Activated CD8-positive, alpha-beta memory T cell treated with anti-CD3 and anti-CD28 coated beads, Interleukin-2, amount 50 U/mL, for 4 hours (primary cell): ENCODE measurements at regions not wholly inside any gene's neighbourhood (a gene's known extent, or its start where the extent isn't known, plus 50 kb on each side); places are given as distances from the start of the nearest gene placed in this dataset.
"Not testable (repeated sequence)": the region's sequence is repeated elsewhere in the genome, so short reads cannot be mapped to it uniquely, and the experiment has no call there.

Experiments used
- DNase-seq: peaks from one replicate; pipeline ENCODE4 v3.0.0-alpha.2; 2020

DNA sequence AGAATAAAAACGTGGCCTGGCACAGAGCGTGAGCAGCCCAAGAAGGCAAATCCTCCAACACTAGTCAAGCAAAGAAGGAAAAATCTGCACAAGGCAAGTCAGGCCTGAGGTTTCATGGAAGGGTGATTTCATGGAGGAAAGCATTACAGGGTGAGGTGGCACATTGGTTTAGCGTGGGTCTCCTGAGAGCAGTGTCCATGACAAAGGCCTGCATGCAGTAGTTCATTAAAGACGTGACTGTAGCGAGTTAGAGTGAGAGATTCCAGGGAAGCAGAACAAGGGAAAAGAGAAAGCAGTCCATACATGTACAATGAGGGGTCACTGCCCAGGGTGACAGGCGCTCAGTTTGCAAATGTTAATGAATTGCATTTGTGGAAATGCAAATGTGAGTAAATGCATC is 285.0 kb upstream of the ERCC4 start:
- DNase-seq = no peak

DNA sequence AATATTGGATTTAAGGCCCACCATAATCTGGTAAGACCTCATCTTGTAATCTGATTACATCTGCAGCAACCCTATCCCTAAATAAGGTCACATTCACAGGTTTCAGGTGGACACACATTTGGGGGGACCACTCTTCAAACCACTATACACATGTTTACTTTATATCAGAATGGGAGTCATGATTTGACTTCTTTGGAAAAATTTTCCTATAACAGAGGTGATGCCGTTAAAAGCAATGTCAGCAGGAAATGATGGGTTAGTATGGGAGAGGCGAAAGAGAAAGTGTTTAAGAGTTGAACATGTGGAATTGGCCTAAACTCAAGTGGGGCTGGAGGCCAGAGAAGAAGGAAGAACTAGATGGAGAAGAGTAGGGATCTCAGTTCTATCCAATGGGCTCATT is 281.7 kb upstream of the ERCC4 start:
- DNase-seq = no peak

DNA sequence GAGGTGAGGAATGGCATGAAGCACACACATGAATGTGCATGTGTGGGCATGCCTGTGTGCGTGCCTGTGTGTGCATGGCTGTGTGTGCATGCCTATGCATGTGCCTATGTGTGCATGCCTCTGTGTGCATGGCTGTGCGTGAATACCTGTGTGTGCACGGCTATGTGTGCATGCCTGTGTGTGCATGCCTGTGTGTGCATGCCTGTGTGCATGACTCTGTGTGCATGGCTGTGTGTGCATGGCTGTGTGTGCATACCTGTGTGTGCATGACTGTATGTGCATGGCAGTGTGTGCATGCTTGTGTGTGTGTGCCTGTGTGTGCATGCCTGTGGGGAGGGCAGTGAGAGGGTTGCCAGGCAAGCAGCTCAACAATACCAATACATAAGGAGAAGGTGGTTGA is 276.5 kb upstream of the ERCC4 start:
- DNase-seq = no peak

DNA sequence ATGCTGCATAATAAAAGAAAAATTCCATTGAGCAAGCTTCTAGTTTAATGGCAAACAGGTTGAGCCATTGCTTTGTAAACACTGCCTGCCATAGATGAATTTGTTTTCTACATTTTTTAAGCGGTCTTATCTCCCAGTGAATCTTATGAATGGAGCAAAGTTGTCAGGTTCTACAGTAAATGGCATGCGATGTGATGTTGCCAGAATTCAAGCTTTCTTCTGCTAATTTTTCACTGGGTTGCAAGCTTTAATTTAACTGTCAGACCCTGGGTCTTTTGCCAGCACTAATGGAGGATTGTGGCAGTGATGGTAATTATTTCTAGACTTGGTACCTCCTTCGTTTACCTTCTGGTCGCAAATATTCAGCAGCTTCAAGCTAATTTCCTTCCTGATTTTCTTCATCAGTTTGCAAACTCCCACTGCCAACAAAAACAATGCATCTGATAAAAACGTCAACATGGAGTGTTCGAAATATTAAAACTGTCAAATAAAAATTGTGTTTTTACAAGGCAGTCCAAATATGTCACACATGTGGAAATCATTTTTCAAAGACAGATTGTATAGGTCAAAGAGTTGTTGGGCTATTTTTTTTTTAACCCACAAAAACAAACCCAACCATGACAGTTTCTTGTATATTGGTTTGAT is 274.2 kb upstream of the ERCC4 start:
- DNase-seq = no peak

DNA sequence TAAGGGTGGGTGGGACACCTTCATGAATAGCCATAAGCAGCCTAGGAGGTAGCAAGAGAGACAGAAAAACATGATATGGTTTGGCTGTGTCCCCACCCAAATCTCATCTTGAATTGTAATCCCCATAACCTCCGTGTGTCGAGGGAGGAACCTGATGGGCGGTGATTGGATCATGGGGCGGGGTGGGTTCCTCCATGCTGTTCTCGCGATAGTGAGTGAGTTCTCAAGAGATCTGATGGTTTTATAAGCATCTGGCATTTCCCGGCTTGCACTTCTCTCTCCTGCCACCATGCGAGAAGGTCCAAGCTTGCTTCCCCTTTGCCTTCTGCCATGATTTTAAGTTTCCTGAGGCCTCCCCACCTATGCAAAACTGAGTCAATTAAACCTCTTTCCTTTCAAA is 259.1 kb upstream of the ERCC4 start:
- no peak for DNase-seq

DNA sequence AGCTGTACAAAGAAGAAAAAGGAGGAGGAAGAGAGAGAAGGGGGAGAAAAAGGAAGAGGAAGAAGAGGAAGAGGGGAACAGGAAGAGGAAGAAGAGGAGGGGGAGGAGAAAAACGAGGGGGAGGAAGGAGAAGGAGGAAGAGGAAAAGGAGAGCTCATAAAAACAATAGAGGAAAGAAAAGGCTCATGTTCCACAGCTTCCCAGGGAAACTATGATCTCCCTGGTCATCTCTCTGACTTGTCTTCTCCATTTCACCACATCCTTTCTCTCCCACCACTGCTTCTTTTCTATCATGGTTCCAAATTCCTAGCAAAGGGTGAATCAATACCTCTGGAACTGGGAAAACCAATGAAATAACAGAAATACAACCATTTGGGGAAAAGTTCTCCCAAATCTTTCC is 254.1 kb upstream of the ERCC4 start:
- no peak for DNase-seq

DNA sequence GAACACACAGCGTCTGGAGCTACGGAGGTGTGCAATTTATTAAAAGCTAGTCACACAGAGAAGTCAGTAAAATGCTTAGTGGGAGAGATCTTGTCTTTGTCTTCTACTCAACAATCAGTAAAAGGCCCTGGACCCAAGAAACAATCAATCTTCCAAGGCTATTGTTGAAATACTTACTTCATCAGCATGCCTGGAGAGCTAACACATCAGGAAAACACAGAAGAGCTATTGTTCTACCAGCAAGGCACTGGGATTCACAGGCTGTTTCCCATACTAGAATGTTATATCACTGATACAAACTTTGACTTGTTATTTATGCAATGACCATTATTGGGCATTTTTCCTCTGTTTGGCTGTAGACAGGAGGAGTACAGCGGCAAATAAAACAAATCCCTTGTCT is 247.8 kb upstream of the ERCC4 start:
- no peak for DNase-seq

DNA sequence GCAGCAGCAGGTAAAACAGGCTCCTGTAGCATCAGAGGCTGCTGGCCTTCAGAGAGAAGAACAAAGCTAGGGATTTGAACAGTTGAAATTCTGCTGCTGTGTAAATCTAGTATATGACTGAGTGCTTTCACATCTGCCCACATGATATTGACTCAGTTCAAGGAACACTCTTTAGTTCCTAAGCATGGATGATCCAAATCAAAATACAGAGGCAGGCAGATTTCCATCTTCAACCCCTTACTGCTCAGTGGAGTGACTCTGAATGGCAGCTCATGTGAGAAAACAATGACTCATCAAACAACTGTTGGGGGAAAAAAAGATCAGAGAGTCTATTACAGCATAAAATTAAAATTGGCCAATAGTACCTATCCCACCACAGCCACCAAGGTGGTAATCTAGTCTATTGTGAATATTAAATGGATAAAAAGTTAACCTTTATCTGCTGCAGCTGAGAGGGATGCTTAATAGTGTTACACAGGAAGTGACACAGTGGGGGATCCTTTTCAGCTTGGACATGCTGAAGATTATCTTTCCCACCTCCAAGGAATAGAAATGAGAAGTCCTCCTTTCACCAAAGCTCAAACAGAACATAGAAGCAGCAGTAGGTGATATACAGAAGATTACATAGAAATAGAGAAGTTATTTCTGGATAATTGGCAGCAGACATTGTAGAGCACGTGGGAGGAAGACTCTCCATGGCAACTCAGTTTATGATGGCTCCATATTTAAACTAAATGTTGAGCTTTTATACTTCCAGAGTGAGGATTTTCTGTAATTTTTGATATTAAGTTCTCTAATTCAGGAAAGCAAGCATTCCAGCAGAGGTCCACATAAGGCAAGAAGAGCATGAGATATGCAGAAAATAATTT is 239.7 kb upstream of the ERCC4 start:
- DNase-seq = no peak

DNA sequence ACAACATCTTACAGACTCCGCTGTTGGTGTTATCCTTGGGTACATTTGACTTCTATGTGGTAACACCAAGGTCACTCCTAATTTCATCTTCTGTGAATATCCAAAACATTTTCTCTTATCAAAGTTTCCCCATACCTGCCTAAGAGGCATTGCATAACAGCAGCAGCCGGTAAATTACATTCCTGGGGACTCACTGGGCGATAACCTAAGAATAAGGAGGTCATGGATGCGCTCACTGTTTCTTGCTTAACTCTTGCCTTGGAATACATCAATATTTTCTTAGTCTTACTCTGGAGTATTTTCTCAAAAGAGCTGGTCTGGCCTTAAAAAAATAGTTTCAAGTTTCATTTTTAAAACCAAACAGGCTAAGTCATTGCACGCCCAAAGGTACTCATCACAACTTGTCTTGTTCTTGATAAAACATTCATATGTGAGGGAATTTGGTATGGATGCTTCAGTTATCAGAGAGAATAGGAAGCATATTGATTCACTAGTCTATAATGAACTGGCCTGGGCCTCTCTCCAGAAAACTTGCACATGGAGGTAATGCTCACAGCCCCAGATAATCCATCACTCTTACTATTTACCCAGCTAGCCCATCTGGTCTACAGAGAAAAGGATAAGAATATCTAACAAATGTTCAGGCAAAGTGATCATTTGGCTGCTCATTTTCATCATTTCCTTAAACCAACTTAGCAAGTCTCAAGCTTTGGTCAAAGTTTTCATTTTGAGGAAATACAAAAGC is 235.0 kb upstream of the ERCC4 start:
- no peak for DNase-seq

DNA sequence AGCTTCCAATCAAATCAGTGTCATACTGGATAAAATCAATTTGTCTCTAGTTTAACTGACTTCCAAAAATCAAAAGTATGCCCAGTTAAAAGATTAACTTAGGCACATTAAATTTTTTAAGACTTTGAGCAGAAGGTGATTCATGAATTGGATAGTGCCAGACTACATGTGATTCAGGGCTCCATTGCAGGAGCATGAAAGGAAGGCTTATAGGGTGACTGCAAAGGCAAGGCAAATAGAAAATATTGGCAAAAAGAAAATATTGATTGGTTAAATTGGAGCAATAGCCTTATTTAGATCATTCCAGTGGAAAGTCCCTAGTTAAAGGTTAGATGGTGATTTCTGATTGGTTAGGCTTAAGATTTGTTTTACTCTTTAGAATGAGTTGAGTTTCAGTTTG is 223.9 kb upstream of the ERCC4 start:
- DNase-seq = no peak

DNA sequence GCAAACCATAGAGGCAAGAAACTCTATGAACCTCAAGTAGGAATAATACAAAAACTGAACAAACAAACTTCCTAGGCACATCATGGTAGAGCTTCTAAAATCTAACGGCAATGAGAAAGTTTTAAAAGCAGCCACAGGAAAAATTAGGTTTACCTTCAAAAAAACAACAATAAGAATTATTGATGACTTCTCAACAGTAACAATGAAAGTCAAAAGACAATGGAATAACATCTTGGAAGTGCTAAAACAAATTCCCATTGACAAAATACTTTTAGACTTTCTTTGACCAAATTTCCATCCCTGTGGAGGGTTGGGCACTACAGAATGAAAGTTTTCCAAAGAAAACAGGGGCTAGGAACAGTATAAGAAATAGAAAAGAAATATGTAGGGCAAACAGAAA is 222.9 kb upstream of the ERCC4 start:
- DNase-seq = no peak

DNA sequence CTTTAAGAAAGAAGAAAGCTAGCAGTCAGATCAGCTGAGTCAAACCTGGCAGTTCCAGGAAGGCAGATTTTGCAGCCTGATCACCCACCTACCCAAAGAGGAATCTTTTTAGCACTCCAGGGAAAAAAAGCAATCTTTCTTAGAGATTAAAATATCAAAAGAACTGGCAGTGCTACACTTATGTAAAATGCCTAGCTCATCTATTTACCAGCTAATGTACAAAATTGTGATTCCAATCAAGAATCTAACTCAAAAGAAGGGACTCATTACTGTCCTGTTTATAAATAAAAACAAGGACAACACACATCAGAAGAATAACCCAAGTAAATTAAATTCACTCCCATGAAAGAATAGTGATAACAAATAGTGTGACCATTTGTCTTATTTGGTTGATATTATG is 222.4 kb upstream of the ERCC4 start:
- DNase-seq = no peak

DNA sequence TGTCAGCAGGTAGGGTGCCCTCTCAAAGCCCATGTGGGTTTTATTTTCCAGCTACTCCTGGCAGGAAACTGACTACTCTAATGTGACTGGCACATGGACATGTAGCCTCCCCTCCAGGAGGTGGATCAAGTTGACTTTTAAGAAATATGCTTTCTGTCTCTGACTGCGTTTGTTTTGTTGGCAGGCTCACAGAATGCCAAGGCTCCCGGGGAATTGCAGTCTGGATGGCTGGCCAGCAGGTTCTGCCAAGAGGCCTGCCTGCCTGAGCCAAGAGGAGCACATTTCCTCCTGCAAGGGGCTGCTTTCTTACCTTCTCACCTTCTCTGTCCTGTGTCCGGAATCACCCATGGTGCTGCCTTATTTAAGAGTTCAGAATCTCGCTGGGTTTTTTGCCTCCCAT is 217.3 kb upstream of the ERCC4 start:
- DNase-seq = no peak

DNA sequence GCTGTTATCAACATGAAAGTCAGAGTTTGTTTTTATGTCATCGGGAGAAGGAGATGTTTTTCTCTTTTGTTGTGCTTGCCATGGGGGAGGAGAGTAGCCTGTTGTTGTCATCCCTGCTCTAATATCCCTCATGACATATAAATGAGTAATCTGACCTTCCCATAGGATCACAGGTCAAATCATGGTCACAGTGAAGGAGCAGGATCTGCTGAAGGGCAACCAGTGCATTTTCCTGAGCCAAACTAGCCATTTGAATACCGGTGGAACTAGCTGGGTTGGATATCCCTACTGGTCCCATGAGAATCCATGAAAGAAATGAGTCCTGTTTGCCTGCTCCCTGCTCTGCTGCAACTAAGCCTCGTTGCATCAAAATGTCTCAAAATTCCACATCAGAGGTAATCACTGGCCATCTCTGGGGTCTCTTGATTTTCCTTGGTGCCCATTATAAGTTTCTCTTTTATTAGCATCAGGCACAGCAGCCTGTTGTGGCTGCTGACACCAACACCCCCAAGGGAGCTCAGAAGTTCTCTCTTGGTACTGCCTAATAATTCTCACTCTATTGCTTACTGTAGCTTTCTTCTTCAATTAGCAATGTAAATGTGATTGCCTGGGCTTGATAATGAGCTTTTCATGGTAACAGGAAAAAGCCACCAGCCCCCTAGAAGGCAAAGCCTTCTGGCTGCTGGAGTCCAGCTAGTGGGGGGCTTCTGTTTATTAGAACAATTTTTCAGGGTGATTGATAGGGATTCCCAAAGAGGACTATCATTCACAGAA is 211.4 kb upstream of the ERCC4 start:
- DNase-seq = no peak

DNA sequence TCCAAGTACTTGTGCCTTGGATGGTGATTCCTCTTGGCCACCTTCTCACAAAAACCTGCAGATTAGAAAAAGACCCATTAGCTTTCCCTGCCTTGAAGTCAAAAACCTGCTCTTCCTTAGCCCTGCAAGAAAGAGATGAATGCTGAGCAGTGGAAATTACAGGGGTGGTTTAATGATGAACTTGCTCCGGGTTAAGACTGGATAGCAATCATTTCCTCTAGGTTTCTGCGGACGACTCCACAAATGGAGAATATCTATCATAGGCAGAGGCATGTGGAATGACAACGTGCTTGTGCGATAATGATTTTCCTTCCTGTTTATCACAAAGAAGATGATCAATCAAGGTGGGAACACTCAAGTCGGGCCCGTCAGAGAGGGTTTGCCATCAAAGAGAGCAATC is 201.2 kb upstream of the ERCC4 start:
- DNase-seq = no peak

DNA sequence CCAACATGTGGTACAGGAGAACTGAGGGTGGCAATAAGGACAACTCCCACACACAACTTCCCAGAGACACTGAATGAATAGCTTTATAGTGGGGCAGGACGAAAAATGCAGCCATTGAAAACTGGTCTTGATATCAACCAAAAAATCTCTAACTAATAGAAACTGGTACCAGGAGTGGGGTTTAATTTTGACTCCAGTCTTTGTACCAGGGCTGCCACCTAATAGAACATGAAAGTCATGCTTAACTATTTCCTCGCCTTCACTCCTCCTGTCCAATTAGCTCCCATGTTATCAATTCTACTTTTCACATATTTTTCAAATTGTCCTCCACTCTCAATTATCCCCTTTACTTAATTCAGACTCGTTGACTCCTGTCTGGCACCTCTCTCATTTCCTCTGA is 192.0 kb upstream of the ERCC4 start:
- DNase-seq = no peak

DNA sequence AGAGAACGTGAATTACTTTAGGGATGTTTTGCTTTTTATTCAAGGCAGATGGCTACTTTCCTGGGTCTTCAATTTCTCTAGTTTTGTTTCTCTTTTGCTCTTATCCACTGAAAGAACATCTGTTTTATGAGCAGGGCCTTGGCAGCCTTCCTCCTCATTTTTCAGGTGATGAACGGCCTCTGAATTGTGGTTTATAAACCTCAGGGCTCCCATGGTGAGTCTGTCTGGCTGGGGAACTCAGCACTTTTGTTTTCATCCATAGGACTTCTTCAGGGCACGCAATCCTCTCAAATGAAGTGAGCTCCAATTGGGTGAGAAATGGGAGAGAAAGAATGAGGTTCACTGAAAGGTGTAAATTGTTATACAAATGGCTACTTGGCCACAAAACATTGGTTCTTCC is 186.4 kb upstream of the ERCC4 start:
- no peak for DNase-seq

DNA sequence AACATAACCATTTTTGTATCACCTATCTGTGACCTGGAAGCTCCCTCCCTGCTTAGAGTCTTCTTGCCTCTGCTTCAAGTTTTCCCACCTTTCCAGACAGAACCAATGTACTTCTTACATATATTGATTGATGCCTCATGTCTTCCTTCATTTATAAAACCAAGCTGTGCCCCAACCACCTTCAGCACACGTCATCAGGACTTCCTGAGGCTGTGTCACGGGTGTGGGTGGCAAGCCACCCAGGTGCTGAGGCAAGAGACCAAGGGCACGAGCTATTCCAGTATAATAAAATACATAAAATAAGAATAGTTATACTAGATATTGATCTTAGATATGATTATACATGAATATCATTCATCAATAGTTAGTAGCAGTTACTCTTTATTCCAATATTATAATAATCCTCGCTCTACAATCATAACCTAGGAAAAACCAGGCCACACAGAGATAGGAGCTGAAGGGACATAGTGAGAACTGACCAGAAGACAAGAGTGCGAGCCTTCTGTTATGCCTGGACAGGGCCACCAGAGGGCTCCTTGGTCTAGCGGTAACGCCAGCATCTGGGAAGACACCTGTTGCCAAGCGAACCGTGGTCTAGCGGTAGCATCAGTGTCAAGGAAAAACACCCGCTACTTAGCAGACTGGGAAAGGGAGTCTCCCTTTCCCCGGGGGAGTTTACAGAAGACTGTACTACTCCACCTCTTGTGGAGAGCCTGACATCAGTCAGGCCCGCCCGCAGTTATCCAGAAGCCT is 180.2 kb upstream of the ERCC4 start:
- not testable (repeated sequence) for DNase-seq

DNA sequence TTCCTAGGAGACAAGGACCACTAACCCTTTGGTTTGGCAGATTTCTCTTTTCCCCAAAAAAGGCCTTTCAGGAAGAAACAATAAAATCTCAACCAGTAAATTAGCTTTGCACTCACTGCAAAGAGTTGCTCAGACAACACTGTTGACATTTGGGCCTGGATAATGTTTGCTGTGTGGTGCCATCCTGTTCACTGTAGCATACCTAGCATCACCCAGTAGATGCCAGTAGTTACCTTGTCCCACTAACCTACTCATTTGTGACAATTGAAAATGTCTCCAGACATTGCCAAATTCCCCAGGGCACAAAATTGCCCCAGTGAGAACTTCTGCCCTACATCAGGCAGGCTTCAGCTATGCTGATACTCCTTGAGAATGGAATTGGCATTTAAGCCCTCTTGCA is 177.0 kb upstream of the ERCC4 start:
- no peak for DNase-seq

DNA sequence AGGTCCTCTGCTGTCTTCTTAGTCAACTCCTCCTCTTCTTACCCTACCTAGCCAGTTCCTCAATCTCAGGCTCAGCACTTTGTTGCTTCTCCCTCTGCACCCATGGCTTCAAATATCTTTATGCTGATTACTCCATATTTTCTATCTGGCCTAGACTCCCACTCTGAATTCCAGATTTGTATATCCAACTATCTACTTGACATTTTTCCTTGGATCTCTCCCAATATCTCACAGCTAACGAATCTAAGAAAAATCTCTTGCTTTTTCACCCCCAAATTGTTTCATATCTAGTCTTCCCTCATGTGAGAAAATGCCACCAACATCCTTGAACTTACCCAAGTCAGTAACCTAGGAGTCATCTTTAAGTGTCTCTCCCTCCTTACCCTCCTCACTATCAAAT is 176.4 kb upstream of the ERCC4 start:
- DNase-seq = no peak

DNA sequence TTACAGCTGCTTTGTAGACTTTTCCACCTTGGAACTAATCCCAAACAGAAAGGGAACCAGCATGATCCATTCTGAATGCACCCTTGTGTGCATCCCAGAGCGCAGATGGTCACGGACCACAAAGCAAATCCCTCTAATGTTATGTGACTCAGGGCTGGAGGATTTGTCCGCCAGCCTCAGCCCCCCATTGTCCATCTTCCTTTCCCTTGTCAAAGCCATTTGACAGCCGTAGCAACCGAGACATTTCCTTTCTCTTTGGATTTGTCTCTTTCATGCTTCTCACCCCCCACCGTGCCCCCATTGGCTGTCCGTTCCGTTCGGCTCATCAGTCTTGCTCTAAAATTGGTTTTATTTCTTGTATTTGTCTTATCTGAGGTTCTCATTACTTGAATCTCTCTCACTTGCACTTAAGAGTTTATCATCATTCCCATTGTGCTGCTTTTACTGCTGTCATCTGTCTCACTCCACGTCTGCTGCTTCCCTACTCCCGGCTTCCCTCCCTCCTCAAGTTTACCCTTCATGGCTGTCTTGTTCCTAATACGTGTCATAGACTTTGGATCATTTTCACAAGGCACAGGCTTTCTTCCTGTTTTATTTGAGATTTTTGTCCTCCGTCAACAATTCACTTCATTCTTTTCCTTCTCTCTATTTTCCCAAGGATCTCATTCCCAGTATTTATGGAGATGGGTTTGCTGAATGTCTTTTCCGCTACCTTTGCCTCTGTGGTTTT is 163.4 kb upstream of the ERCC4 start:
- DNase-seq = no peak

DNA sequence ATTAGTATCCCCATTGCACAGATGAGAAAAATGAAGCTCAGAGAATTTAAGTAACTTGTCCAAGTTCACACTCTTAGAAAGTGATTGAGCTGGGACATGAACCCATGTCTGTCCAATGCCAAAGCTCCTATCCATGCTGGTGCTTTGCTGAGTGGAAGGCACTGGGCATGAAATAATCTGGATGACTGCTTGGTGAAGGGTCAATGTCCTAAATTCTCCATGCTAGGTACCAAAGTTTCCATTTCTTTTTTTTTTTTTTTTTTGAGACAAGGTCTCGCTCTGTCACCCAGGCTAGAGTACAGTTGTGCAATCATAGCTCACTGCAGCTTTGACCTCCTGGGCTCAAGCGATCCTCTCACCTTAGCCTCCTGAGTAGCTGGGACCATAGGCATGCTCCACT is 153.6 kb upstream of the ERCC4 start:
- DNase-seq = no peak
